NCI-H1092 (cell line): ENCODE measurements at regions not wholly inside any gene's neighbourhood (a gene's known extent, or its start where the extent isn't known, plus 50 kb on each side); places are given as distances from the start of the nearest gene placed in this dataset.

Experiments used
- DNase-seq: peaks from one replicate; lab custom pipeline; 2025; lab: John Stamatoyannopoulos, UW

GRCh38 chr11:128260398-128260797 is 327.0 kb downstream of the ETS1 start:
- no peak for DNase-seq

GRCh38 chr11:128259816-128260215 is 327.5 kb downstream of the ETS1 start:
- no peak for DNase-seq

GRCh38 chr11:128254941-128255340 is 332.4 kb downstream of the ETS1 start:
- DNase-seq = no peak

GRCh38 chr11:128251140-128251539 is 336.2 kb downstream of the ETS1 start:
- DNase-seq = no peak

GRCh38 chr11:128250482-128250881 is 336.9 kb downstream of the ETS1 start:
- DNase-seq = no peak

GRCh38 chr11:128246810-128247594 is 340.4 kb downstream of the ETS1 start:
- no peak for DNase-seq

GRCh38 chr11:128246364-128246801 is 341.0 kb downstream of the ETS1 start:
- DNase-seq = no peak

- no peak for DNase-seq
Observed at GRCh38 chr11:128244871-128245270, 342.5 kb downstream of the ETS1 start.

GRCh38 chr11:128242451-128242850 is 344.9 kb downstream of the ETS1 start:
- no peak for DNase-seq

GRCh38 chr11:128240546-128240945 is 346.8 kb downstream of the ETS1 start:
- no peak for DNase-seq

GRCh38 chr11:128239306-128239705 is 348.1 kb downstream of the ETS1 start:
- DNase-seq = no peak

GRCh38 chr11:128238521-128239265 is 348.7 kb downstream of the ETS1 start:
- DNase-seq = no peak

GRCh38 chr11:128236506-128237498 is 350.6 kb downstream of the ETS1 start:
- no peak for DNase-seq

GRCh38 chr11:128235958-128236357 is 351.4 kb downstream of the ETS1 start:
- peak; percentile 0 for DNase-seq

- no peak for DNase-seq
Observed at GRCh38 chr11:128235426-128235825, 351.9 kb downstream of the ETS1 start.

- no peak for DNase-seq
Observed at GRCh38 chr11:128234143-128234542, 353.2 kb downstream of the ETS1 start.

GRCh38 chr11:128232588-128232987 is 354.8 kb downstream of the ETS1 start:
- DNase-seq = no peak

- no peak for DNase-seq
Observed at GRCh38 chr11:128231845-128232410, 355.4 kb downstream of the ETS1 start.

GRCh38 chr11:128227466-128227865 is 359.9 kb downstream of the ETS1 start:
- DNase-seq = no peak

- DNase-seq = no peak
Observed at GRCh38 chr11:128226106-128226716, 361.1 kb downstream of the ETS1 start.

GRCh38 chr11:128222245-128222884 is 365.0 kb downstream of the ETS1 start:
- no peak for DNase-seq
